ENCODE measurements at regions not wholly inside any gene's neighbourhood (a gene's known extent, or its start where the extent isn't known, plus 50 kb on each side); places are given as distances from the start of the nearest gene placed in this dataset.
"Not testable (repeated sequence)": the region's sequence is repeated elsewhere in the genome, so short reads cannot be mapped to it uniquely, and the experiment has no call there.

DNA sequence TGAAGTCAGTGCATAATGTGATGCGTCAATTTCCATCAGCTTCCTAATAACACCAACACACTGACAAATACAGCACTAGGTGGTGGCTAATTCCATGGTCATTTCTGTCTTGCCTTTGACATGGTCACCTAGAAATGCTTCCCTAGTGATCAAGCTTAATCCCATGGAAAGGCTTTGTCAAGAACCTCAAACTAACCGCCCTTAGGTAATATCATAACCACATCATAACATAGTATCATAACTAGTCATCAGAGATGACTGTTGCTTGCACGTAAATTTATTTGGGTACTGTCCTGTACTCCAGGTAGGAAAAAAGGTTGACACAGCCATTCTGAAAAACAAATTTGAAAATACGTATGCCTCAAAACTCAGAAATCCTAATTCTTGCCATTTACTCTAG lies 471.8 kb downstream of the IRS1 start:
- DNase-seq (ENCODE audit: low read depth): no peak

DNA sequence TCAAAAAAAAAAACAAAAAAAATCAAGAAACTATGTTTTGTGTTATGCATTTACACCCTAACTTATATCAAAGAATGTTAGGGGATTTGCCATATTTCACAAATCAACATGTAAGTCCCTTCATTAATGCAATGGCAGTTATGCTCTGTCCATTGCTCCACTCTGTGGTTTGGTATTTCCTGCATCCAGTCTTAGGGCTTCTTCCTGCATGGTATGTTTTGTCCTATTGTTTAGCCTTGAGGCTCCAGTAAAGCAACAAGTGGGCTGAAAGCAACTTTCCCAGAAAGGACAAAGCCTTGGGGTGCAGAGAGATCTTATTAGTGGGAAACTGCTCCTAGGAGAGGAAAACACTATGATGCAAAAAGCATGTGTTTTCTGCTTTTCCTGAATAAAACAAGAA lies 474.1 kb downstream of the IRS1 start:
- no peak for DNase-seq (ENCODE audit: low read depth)

DNA sequence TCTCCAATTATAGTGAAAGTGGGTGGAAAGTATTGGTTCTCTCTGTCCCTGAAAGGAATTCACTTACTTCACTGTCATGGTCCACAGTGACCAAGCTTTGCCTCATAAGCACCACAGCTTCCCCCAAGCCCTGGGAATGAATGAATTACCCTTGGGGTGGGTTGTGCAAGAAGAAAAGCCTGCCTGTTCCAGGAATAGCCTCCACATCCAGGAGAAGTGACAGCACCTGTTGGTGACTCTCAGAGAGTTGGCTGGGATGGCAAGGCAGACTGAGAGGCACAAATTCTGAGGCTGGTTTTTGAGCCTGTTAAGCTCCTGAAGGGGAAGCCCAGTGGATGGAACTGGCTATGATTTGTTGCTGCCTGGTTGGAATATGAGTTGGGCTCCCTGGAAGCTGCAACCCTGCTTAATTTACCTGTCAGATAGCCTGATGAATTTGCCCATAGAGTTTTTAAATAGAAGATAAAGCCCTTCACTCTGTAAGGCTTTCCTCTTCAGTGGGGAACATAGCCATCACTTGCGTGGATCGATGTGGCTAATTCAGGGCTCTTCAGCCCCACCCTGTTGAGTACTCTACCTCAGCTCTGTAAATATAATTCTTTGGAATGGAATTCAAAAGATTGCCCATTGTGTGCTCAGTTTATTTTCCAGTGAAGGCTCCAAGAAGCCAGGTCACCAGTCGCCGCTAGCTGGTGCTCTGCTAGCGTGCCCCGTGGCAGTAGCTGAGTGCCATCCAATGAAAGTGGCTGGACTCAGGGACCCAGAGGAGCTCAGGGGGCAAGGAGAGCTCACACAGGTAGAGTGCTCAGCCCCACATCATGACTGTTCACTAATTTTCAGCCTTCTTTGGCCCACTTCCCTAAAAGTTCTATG lies 479.3 kb downstream of the IRS1 start:
- DNase-seq (ENCODE audit: low read depth): no peak

DNA sequence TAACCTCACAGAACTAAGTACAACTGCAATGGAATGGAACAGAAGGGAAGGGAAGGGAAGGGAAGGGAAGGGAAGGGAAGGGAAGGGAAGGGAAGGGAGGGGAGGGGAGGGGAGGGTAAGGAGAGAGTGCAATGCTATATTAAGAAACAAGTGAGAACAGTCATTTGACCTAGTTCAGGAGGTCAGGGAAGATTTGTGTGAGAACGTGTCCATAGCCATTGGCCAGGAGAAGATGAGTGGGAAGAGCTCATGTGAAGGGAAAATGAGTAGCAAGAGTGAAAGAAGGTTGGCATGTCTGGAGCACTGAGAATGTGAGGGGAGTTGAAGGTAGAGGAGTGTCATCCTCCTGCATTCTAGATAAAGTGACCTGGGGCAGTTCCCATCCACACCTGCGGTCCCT lies 481.6 kb downstream of the IRS1 start:
- DNase-seq (ENCODE audit: low read depth): no peak

DNA sequence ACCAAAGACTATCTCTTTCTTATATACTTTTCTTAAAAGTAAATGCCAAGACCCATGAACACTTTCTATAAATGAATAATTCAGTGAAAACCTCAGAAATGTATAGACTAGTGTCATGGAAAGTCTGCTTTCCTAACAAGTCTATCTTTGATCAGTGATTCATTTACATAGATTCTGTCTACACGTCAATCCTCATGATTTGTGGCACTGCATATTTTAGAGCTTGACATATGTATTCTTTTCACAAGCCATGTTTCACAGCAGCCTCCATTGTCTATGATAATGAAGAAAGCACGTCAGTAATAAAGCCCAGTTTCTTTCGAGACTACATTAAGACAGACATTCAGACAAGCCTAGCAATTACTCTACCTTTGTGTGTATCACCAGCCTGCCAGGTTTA lies 486.6 kb downstream of the IRS1 start:
- no peak for DNase-seq (ENCODE audit: low read depth)

DNA sequence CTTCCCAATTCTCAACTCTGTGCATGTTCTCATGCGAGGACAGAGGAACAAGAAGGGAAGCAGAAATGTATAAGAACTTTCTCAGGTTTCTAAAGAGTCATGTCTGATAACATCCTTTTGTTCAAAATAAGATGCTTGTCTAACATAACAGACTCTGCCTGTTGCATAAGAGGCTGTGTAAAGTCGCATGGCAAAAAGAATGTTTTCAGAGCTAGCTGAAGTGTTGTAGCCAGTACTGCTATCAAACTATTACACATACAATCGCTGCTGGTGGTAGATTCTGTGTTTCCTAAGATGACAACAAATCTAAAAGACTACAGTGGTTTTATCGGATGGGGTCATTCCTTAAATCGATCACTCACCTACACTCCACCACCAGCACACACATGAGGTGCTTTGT lies 487.5 kb downstream of the IRS1 start:
- no peak for DNase-seq (ENCODE audit: low read depth)

DNA sequence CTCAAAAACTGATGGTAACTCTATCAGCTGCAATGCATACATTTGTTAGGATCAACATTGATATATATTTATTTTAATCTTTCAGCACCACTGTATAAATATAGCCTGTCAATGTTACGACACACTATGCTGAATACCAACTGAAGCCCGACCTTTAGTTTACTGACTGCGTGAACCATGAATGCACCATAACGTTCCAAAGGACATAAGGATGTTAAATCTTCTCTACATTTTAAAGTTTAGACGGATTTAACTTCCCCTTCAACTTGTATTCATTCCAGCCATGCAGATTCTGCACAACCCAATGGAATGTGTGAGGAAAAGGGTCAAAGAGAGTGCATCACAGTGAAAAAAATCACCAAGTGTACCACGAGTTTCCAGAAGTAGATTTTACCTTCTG lies 489.5 kb downstream of the IRS1 start:
- no peak for DNase-seq (ENCODE audit: low read depth)

DNA sequence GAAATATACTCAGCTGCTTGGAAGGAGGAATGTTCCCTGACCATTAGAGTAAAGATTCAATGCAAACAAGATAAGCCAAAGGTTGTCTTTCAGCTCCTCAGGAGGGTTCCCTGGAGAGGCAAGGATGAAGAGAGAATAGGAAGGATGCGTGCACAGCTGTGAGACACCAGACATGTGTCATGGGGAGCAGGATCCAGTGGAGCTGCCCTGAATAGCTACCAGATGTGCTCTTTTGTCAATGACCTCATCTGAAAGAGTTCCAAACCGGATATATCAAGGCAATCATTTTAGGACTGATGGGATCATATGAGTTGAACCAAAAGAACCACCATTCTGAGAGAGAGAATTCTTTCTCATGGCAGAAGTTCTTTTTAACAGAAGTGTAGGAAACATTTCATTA lies 490.6 kb downstream of the IRS1 start:
- DNase-seq (ENCODE audit: low read depth): no peak

DNA sequence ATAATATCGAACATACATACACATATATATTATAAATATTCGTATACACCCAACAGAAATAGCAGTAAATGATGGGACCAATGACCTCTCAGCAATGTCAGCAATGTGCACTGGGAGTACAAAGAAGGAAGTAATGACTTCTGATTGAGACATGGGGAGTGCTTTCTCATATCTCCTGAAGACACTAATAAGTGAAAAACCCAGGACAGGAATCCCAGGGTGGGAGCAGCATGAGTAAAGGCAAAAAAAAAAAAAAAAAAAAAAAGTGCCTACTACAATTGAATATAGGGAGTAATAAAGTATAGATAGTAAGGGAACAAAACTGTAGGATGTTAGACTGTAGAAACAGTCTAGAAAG lies 491.3 kb downstream of the IRS1 start:
- no peak for DNase-seq (ENCODE audit: low read depth)

DNA sequence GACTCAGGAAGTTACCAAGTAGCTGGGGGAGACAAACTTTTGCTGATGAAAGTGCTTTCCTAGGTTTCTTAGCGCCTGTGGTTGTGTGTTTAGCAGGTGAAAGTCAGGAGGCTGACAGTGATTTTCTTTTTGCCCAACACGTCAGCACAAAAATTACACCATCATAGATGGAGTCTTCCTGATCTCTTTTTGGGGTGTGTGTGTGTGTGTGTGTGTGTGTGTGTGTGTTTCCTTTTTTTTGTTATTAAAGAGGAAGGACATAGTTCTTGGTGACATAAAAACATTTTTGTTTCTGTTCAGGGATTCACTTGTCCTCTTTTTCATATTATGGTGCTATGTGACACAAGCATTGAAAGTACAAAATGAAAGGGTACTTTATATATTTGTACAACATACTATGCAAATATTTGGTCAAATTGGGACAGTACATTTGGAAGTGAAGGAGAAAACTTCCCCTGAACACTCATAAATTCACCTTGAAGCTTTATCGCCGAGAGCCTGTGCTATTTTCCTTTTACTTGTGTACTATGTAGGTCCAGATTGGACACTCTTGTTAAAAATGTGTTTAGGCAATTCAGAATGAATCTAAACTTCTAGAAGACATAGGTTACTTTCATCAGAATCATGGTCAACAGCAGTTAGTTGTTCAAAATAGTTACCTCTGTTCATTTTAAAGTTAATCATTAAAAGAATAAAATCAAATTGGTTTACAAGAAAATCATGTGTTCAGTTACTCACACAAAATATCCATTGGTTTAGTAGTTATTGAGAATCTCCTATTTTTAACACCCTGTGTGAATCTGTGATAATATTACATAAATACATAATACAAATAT lies 491.9 kb downstream of the IRS1 start:
- no peak for DNase-seq (ENCODE audit: low read depth)

DNA sequence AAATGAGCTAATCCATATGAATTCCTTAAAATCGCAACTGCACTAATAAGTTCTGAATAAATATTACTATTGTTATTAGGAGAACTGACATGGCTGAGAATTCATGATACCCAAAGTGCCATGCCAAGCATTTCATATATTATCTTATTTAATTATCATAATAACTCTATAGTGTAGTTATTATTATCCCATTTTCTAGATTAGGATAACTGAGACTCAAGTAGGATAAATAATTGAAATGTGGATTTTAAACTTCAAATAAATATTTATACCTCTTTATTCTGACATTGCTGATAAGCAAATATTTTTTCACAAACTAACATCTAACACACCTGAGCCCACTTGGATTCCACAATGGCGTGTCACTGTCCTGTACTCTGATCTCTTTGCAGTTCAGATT lies 492.7 kb downstream of the IRS1 start:
- DNase-seq (ENCODE audit: low read depth): no peak

DNA sequence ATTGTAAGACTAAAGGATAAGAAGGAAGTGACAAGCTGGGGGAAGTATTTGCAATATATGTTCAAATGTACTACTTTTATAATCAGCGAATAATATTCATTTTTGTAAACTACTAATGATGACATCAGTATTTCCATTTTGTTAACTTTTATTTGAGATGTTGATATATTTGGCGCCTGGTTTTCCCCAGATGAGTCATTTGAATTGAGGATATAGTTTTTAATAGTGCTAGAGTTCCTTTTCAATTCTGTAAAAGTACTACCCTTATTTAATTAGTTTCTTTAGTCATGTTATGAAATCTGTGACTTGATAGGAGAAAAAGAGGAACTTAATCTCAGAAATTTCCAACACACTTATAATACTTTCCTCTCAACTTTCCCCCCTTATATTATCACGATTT lies 495.3 kb downstream of the IRS1 start:
- no peak for DNase-seq (ENCODE audit: low read depth)

DNA sequence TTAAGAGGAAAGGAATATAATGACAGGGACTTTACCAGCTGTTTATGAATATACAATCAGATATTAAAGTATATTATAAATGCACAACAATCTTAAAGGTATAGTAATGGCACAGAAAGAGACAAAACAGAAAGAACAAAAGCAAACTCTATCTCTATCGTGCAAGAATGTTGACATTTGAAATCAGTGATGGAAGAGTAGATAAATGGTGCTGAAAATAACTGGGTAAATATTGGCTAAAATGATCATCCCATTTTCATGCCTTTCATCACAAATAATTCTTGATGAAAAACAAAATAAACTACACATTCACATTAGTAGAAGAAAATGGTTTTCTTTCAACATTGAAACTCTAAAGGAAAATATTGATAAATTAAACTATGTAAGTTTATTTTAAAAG lies 495.9 kb downstream of the IRS1 start:
- no peak for DNase-seq (ENCODE audit: low read depth)

DNA sequence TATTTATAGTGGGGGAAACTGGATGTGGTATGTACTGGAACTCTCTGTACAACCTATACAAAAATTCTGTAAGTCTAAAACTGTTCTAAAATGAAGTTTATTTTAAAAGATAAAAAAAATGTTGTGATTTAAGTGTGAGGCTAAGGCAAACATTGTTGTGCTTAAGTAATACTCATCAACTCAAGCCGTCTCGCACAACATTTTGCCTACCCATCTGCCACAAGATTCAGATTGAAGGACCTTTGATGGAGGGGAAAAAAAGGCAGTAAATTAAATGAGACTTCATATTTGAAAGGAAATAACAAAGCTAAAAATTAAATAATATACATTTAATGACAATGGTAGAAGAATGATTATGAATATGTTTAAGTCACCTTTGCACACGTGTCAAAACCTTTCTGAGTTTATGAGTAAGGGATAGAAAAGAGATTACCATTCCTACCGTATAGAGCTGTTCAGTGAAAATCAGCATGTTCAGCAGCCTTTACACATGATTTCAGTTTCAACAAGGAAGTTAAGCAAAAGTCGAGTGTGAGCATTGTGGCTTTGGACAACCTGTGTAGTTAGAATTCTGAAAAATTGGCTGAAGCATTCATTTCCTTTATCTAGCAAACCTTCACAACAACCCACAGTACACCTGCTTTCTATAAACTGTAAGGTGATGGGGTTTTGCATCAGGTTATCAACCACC lies 499.3 kb downstream of the IRS1 start:
- no peak for DNase-seq (ENCODE audit: low read depth)

DNA sequence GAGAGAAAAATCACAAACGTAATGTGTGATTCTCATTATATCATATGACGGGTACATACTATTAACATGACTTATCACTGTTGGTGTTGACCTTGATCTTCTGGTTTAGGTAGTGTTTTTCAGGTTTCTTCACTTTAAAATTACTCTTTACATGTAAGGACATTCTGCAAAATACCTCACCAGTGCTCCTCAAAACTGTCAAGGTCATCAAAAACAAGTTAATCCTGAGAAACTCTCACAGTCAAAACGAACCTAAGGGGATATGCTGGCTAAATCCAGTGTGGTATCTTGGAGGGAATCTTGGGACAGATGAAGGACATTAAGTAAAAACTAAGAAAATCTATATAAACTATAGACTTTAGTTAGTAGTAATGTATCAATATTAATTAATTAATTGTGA lies 499.8 kb downstream of the IRS1 start:
- no peak for DNase-seq (ENCODE audit: low read depth)

DNA sequence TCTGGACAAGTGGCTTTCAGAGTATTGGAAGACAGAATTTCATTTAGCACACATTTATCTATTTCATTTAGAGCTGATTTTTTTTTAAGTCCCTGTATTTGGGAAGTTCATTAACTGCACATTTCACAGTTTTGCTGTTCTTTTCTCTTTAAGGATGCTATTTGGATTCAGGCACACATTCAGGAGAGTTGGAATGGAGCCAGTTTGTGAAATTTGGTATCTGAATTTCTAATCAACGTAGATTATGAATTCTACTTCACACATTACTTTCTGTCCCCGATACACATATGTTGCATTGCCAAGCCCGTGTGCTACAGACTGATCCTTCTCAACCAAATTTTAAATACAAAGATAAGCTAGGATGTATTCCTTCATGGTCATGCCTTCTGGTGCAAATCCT lies 503.9 kb downstream of the IRS1 start:
- no peak for DNase-seq (ENCODE audit: low read depth)

DNA sequence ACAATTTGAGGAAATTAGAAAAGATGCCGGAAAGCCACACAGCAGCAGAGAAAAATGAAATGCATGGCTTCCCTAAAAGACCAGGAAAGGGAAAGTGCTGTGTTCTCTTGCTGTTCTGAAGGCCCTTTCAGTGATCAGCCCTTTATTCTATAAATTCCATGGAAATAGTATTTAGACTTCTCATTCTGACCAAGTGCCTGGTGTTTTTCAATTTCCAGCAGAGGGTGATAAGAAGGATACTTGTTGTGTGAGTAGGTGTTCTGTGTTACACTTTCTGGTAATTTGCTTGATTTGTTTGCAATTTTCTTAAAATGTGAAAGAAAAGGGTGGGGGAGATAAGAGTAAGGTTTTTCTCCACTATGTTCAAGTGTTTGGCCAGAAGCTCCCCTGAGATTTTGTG lies 504.5 kb downstream of the IRS1 start:
- DNase-seq (ENCODE audit: low read depth): no peak

DNA sequence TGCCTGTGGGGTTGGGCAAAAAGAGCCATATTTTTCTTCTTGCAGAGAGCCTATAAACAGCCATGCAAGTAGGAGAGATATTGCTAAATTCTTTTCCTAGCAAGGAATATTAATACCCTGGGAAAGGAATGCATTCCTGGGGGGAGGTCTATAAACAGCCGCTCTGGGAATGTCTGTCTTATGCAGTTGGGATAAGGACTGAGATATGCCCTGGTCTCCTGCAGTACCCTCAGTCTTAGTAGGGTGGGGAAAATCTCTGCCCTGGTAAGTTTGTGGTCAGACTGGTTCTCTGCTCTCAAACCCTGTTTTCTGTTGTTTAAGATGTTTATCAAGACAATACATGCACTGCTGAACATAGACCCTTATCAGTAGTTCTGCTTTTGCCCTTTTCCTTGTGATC lies 508.3 kb downstream of the IRS1 start:
- not testable (repeated sequence) for DNase-seq (ENCODE audit: low read depth)

DNA sequence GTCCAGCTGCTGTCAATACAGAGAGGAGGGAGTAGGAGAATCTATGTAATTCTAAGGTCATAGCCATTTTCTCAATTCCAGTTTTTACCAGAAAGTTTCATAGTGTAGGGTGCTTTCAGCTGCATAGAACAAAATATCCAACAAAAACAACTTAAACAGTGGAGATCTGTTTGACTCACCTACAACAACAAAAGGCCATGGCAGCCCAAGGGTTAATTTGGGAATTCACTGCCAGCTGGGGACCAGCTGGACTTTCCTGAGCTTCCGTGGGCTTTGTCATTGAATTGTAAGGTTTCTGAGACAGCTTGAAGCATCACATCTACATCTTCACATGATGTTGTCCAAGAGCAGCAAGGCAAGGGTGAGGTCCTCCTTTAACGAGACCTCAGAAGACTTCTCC lies 512.7 kb downstream of the IRS1 start:
- DNase-seq (ENCODE audit: low read depth): no peak

DNA sequence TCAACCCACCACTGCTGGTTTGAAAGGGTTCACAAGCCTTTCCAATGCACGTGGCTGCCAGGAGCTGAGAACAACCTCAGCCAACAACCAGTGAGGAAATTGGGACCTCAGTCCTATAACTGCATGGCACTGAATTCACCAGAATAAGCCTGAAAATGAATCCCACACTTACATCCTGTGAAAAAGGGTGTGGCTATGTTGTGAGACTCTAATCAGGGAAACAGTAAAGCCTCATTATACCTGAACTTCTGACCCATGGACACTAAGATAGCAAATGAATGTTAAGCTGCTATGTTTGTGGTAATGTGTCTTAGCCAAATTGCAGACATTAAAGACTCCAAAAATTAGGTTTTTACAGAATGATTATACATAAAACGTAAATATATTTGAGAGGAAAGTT lies 515.8 kb downstream of the IRS1 start:
- DNase-seq (ENCODE audit: low read depth): no peak

DNA sequence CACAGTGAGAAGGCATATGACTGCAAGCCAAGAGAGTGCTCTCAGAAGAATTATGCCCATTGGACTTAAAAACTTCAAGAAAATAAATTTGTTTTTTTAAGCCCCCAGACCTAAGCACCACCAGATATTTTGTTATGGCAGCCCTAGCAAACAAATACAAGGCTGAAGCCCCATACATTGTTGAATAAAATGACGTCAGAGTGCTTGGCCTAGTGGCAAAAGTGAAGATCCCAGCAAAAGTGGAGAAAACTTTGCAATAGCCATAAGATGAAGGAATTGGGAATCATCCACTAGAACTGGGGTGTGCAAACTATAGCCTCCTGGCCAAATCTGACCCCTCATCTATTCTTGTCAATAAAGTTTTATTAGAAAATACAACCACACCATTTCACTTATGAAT lies 517.5 kb downstream of the IRS1 start:
- DNase-seq (ENCODE audit: low read depth): no peak

DNA sequence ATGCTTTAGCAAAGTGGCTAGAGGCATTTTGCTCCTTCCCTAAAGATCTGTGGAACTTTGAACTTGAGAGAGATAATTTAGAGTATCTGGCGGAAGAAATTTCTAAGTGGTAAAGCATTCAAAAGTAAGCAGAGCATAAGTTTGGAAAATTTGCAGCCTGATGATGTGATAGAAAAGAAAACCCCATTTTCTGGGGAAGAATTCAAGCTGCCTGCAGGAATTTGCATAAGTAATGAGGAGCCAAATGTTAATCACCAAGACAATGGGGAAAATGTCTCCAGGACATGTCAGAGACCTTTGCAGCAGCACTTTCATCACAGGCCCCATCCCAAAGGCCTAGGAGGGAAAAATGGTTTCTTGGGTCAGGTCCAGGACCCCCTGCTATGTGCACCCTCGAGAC lies 519.5 kb downstream of the IRS1 start:
- not testable (repeated sequence) for DNase-seq (ENCODE audit: low read depth)

DNA sequence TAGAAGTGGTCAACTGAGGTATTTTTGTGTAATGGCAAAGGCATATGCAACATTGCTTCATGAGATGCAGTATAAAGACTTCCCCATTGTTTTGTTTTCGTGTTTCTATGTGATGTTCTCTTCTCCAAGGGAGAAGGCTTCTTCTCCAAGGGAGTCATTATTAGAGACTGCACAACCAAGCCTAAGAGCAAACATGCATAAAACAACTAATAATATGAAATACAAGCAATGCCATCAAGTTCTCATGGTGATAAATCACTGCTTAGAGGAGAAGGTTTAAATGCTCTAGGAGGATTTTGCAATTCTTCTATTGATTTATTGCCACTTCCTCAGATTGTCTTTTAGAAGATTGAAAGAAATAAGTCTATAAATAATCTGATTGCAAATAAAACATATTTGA lies 524.4 kb downstream of the IRS1 start:
- no peak for DNase-seq (ENCODE audit: low read depth)
